Spleen (tissue), 7 donors: ENCODE measurements at regions not wholly inside any gene's neighbourhood (a gene's known extent, or its start where the extent isn't known, plus 50 kb on each side); places are given as distances from the start of the nearest gene placed in this dataset.

ENCODE experiments used
- CTCF ChIP-seq, 11 experiments: fragments of 200-600 bp in 7 of 11; fragments of 450-650 bp in 4 of 11; sonication (generic) in 4 of 11; IDR thresholded peaks in 8 of 11; conservative IDR thresholded peaks in 3 of 11; 1 replicate in 7 of 11; 2 replicates in 4 of 11; pipeline versions ENCODE4 v1.4.0 to v1.8.0; 2016 to 2021; ENCODE audit warnings: antibody characterized with exemption in 11 of 11, inconsistent platforms in 4 of 11, mild to moderate bottlenecking in 1 of 11
- POLR2A ChIP-seq, 3 donors: fragments of 450-650 bp; IDR thresholded peaks; one replicate each; pipeline ENCODE4 v1.5.1; 2017; ENCODE audit warnings: antibody characterized with exemption in 3 of 3, mild to moderate bottlenecking in 1 of 3
- donor health status: DM: no; HTN: no; CAD: no; lungs with moderate emphysema.
- donor health status: DM: no; HTN: no; CAD: no.
- donor health status: DM: no; HTN: no; CAD: no.

DNA sequence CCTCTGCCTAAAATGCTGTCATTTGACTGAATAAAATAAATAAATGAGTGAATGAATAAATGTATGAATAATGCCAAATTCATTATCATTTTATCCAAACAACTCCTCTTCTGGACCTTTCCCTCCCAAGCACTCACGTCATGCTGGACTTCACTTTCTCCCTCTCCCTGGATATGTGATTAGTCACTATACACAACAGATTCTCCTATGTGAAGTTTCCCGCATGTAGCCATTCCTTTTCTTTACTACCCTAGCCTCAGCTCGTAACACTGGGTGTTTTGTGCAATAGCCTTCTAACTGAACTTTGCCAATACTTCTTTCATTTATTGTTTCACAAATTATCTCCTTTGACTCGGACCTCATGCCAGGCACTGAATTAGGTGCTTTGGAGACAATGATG, 87.6 kb upstream of the IL6 start:
- TF ChIP-seq CTCF (IDR thresholded peaks at IDR 0.05 in 8 of 11, conservative IDR thresholded peaks at IDR 0.05 in 3 of 11), result no peak
- TF ChIP-seq POLR2A (IDR thresholded peaks at IDR 0.05), result no peak
